H9 (cell line): ENCODE measurements at regions not wholly inside any gene's neighbourhood (a gene's known extent, or its start where the extent isn't known, plus 50 kb on each side); places are given as distances from the start of the nearest gene placed in this dataset.

ENCODE experiments used
- DNase-seq: peaks from one replicate; pipeline ENCODE4 v3.0.0-alpha.2; 2017
- H2AFZ ChIP-seq: one replicate; pipeline ENCODE4 v1.6.1; 2013; ENCODE audit warnings: mild to moderate bottlenecking, low read length, control low read depth, moderate library complexity
- H2AK5ac ChIP-seq: 2 replicates; pipeline ENCODE4 v1.6.1; 2013; ENCODE audit warnings: low read length, control low read depth, mixed read lengths; ENCODE audit not compliant: insufficient read length
- H2BK120ac ChIP-seq: one replicate; pipeline ENCODE4 v1.6.1; 2013; ENCODE audit warnings: low read depth, mild to moderate bottlenecking, low read length, control low read depth, inconsistent platforms; ENCODE audit not compliant: poor library complexity, severe bottlenecking
- H2BK12ac ChIP-seq: 2 replicates; pipeline ENCODE4 v1.6.1; 2013; ENCODE audit warnings: low read length, control low read depth, mixed read lengths, low read depth; ENCODE audit not compliant: insufficient read length
- H2BK15ac ChIP-seq: 2 replicates; pipeline ENCODE4 v1.6.1; 2013; ENCODE audit warnings: low read depth, low read length, control low read depth
- H2BK20ac ChIP-seq: one replicate; pipeline ENCODE4 v1.6.1; 2013; ENCODE audit warnings: low read depth, mild to moderate bottlenecking, low read length, control low read depth, inconsistent platforms; ENCODE audit not compliant: poor library complexity, severe bottlenecking
- H2BK5ac ChIP-seq: 2 replicates; pipeline ENCODE4 v1.6.1; 2013; ENCODE audit warnings: low read length, control low read depth, mixed read lengths; ENCODE audit not compliant: insufficient read length
- H3K14ac ChIP-seq: 2 replicates; pipeline ENCODE4 v1.6.1; 2013; ENCODE audit warnings: low read length, control low read depth; ENCODE audit not compliant: insufficient read depth
- H3K18ac ChIP-seq: 2 replicates; pipeline ENCODE4 v1.6.1; 2013; ENCODE audit warnings: low read depth, mild to moderate bottlenecking, mixed read lengths, low read length, control low read depth; ENCODE audit not compliant: insufficient read length
- H3K23ac ChIP-seq: 2 replicates; pipeline ENCODE4 v1.6.1; 2013; ENCODE audit warnings: low read length, control low read depth, mixed read lengths, low read depth; ENCODE audit not compliant: insufficient read length
- H3K23me2 ChIP-seq: 2 replicates; pipeline ENCODE4 v1.6.1; 2013; ENCODE audit warnings: low read depth, mild to moderate bottlenecking, mixed read lengths, low read length, control low read depth; ENCODE audit not compliant: insufficient read length, poor library complexity, severe bottlenecking
- H3K27ac ChIP-seq: 2 replicates; pipeline ENCODE4 v1.5.1; 2013; ENCODE audit warnings: low read length, control low read depth, mixed read lengths, low read depth; ENCODE audit not compliant: insufficient read length
- H3K27me3 ChIP-seq: 2 replicates; pipeline ENCODE4 v1.6.1; 2013; ENCODE audit warnings: low read length, control low read depth, inconsistent platforms; ENCODE audit not compliant: insufficient read depth
- H3K4ac ChIP-seq: 2 replicates; pipeline ENCODE4 v1.6.1; 2013; ENCODE audit warnings: low read depth, mild to moderate bottlenecking, control low read depth, inconsistent platforms, low read length, moderate library complexity
- H3K4me1 ChIP-seq: 2 replicates; pipeline ENCODE4 v1.6.1; 2013; ENCODE audit warnings: low read length, control low read depth, inconsistent platforms; ENCODE audit not compliant: insufficient read depth
- H3K4me2 ChIP-seq: 2 replicates; pipeline ENCODE4 v1.6.1; 2013; ENCODE audit warnings: low read length, control low read depth, mixed read lengths; ENCODE audit not compliant: insufficient read length, insufficient read depth
- H3K56ac ChIP-seq: 2 replicates; pipeline ENCODE4 v1.6.1; 2013; ENCODE audit warnings: low read depth, mild to moderate bottlenecking, mixed read lengths, low read length, control low read depth; ENCODE audit not compliant: insufficient read length
- H3K79me1 ChIP-seq: 2 replicates; pipeline ENCODE4 v1.6.1; 2013; ENCODE audit warnings: low read depth, mild to moderate bottlenecking, moderate library complexity, low read length, control low read depth, inconsistent platforms; ENCODE audit not compliant: insufficient read depth, poor library complexity, severe bottlenecking
- H3K79me2 ChIP-seq: 2 replicates; pipeline ENCODE4 v1.6.1; 2013; ENCODE audit warnings: low read length, control low read depth, inconsistent platforms; ENCODE audit not compliant: insufficient read depth
- H3K9ac ChIP-seq: 2 replicates; pipeline ENCODE4 v1.6.1; 2013; ENCODE audit warnings: low read length, control low read depth, mixed read lengths; ENCODE audit not compliant: insufficient read length; ENCODE audit errors: extremely low read depth
- H3K9me3 ChIP-seq: one replicate; pipeline ENCODE4 v1.6.1; 2013; ENCODE audit warnings: low read depth, low read length, inconsistent platforms; ENCODE audit not compliant: control insufficient read depth
- H3T11ph ChIP-seq: one replicate; pipeline ENCODE4 v1.6.1; 2013; ENCODE audit warnings: mild to moderate bottlenecking, low read length, control low read depth, inconsistent platforms
- H4K20me1 ChIP-seq: one replicate; pipeline ENCODE4 v1.6.1; 2013; ENCODE audit not compliant: control insufficient read depth, insufficient read length, insufficient read depth
- H4K5ac ChIP-seq: 2 replicates; pipeline ENCODE4 v1.6.1; 2013; ENCODE audit warnings: low read depth, mild to moderate bottlenecking, mixed read lengths, low read length, control low read depth; ENCODE audit not compliant: insufficient read length
- H4K8ac ChIP-seq: replicated peaks from 2 replicates; pipeline ENCODE4 v1.6.1; 2013; ENCODE audit warnings: low read length, control low read depth, mixed read lengths, low read depth; ENCODE audit not compliant: insufficient read length
- H4K91ac ChIP-seq: 2 replicates; pipeline ENCODE4 v1.6.1; 2013; ENCODE audit warnings: low read depth, mild to moderate bottlenecking, moderate library complexity, mixed read lengths, low read length, control low read depth; ENCODE audit not compliant: insufficient read length
- H3K27ac Mint-ChIP-seq, 3 experiments: 2 replicates in 2 of 3; 3 replicates in 1 of 3; pipeline ENCODE4 v1.8.0; 2020 to 2021; ENCODE audit warnings: mixed read lengths in 3 of 3, mild to moderate bottlenecking in 1 of 3, moderate library complexity in 1 of 3
- H3K27me3 Mint-ChIP-seq: 2 replicates; pipeline ENCODE4 v1.8.0; 2021; ENCODE audit warnings: low read depth, mild to moderate bottlenecking, moderate library complexity, mixed read lengths
- H3K36me3 Mint-ChIP-seq, 3 experiments: 2 replicates in 2 of 3; 3 replicates in 1 of 3; pipeline ENCODE4 v1.8.0; 2020 to 2021; ENCODE audit warnings: low read depth in 3 of 3, mixed read lengths in 3 of 3; ENCODE audit not compliant: insufficient read depth in 1 of 3
- H3K4me1 Mint-ChIP-seq, 2 experiments: 2 replicates each; pipeline ENCODE4 v1.8.0; 2020; ENCODE audit warnings: mixed read lengths in 2 of 2
- H3K4me3 Mint-ChIP-seq, 2 experiments: 2 replicates in 1 of 2; 3 replicates in 1 of 2; pipeline ENCODE4 v1.8.0; 2020 to 2021; ENCODE audit warnings: mild to moderate bottlenecking in 2 of 2, mixed read lengths in 2 of 2, moderate library complexity in 1 of 2
- H3K9me3 Mint-ChIP-seq, 2 experiments: 2 replicates in 1 of 2; 3 replicates in 1 of 2; pipeline ENCODE4 v1.8.0; 2020; ENCODE audit warnings: mild to moderate bottlenecking in 2 of 2, mixed read lengths in 2 of 2, moderate library complexity in 1 of 2
- CTCF ChIP-seq: fragments of 200-600 bp; sonication (generic); conservative IDR thresholded peaks from 3 replicates; pipeline ENCODE4 v1.8.0; 2021; ENCODE audit warnings: antibody characterized with exemption, mild to moderate bottlenecking
- WGBS: extraction: QIAGEN DNeasy Blood & Tissue Kit; methylation state at CpG from one replicate; pipeline ENCODE4 v1.1.7; 2013; ENCODE audit warnings: missing lambda C conversion rate, low lambda C conversion rate, mixed read lengths; ENCODE audit not compliant: insufficient read length; ENCODE audit errors: extremely low coverage; 5-methylcytosine and 5-hydroxymethylcytosine counted together

- no peak overlapping the region for H3K4me2 ChIP-seq
- H3K9me3 Mint-ChIP-seq, result peaks cover 0 to 4% of the 10 kb centered on the region in 2 experiments; a peak in 1 of 5 replicates
Observed at GRCh38 chr12:5246196-5246595, 185.7 kb upstream of the NTF3 start.

More at GRCh38 chr12:5246196-5246595, 185.7 kb upstream of the NTF3 start:
- Histone ChIP-seq H3K23me2 (no peaks in the 10 kb centered on the region), H2BK12ac (no peak overlapping the region), H4K20me1 (no peaks in the 10 kb centered on the region), H4K8ac (no peak overlapping the region), H3K23ac (no peak overlapping the region), H3K79me2 (no peaks in the 10 kb centered on the region), H3K9me3 (no peaks in the 10 kb centered on the region), H4K91ac (no peak overlapping the region), H3K18ac (no peak overlapping the region), H2BK15ac (no peak overlapping the region), H3K9ac (no peak overlapping the region), H3K56ac (no peak overlapping the region), H3K4me1 (peaks cover 16% of the 10 kb centered on the region), H4K5ac (no peak overlapping the region), H2BK120ac (no peak overlapping the region), H3T11ph (no peak overlapping the region), H2AK5ac (peak overlapping the region; percentile 28), H3K27ac (peak overlapping the region; percentile 55), H2BK5ac (no peak overlapping the region), H3K79me1 (no peaks in the 10 kb centered on the region), H2BK20ac (no peak overlapping the region), H3K14ac (no peak overlapping the region), H2AFZ (no peak overlapping the region), H3K27me3 (no peaks in the 10 kb centered on the region), H3K4ac (no peak overlapping the region)
- Mint-ChIP-seq H3K27ac (peak overlapping the region; percentile 73 to 96 (median 83); a peak in 6 of 7 replicates), H3K4me1 (peaks cover 49 to 57% of the 10 kb centered on the region in 2 experiments), H3K27me3 (peaks cover 29% of the 10 kb centered on the region), H3K36me3 (peaks cover 0 to 3% (median 2%) of the 10 kb centered on the region in 3 experiments; a peak in 2 of 7 replicates), H3K4me3 (no peak overlapping the region; a peak in 2 of 5 replicates)
- peak; percentile 91 for DNase-seq
- no CpG with 5 or more reads among the region's 3 CpGs for whole genome bisulfite sequencing
- no peak for TF ChIP-seq CTCF
